ENCODE measurements at regions not wholly inside any gene's neighbourhood (a gene's known extent, or its start where the extent isn't known, plus 50 kb on each side); places are given as distances from the start of the nearest gene placed in this dataset.

DNA sequence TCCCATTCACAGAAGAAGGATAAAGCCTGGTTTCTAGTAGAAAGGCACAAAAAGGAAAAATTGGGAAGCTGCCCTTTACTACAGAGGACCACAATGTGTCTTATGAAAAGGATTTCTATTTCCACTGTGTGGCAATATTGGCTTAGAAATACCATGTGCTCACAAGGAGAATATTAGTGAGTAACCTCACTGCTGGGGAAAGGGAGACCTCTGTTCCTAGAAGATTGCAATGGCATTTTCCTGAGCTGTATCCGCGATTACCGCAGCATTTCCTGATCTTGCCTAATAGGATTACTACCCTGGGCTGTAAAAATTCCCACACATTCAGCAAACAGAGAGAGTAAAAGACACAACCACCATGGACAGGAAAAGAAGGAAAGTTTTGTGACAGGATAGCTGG lies 308.8 kb upstream of the TECRL start:
- Histone ChIP-seq H3K27me3 (ENCODE audit: control insufficient read depth in 2 of 2, insufficient read depth in 2 of 2, low read length in 2 of 2) (no peaks in the 10 kb centered on the region), H3K9me3 (replicated peaks in 1 of 2; ENCODE audit: control insufficient read depth in 1 of 2, insufficient read depth in 1 of 2, low read length in 2 of 2) (no peaks in the 10 kb centered on the region), H4K20me1 (ENCODE audit: insufficient read depth, low read length) (no peaks in the 10 kb centered on the region), H3K9ac (ENCODE audit: insufficient read depth, low read length, poor library complexity, severe bottlenecking) (no peak overlapping the region), H3K27ac (ENCODE audit: low read depth in 1 of 2, low read length in 2 of 2) (no peak overlapping the region), H3K79me2 (ENCODE audit: insufficient read depth, low read length) (no peaks in the 10 kb centered on the region), H2AFZ (ENCODE audit: insufficient read depth, low read depth, low read length, poor library complexity, severe bottlenecking) (no peak overlapping the region), H3K4me2 (replicated peaks; ENCODE audit: extremely low read depth, low read length, poor library complexity, severe bottlenecking) (no peak overlapping the region), H3K4me3 (replicated peaks in 1 of 3; ENCODE audit: low read depth in 2 of 3, low read length in 3 of 3) (no peak overlapping the region), H3K4me1 (ENCODE audit: control insufficient read depth in 1 of 2, insufficient read depth in 2 of 2, low read length in 2 of 2) (no peaks in the 10 kb centered on the region), H3K36me3 (replicated peaks in 1 of 2; ENCODE audit: control insufficient read depth in 1 of 2, insufficient read depth in 2 of 2, low read length in 2 of 2) (no peaks in the 10 kb centered on the region)
- Mint-ChIP-seq H3K36me3 (no peaks in the 10 kb centered on the region), H3K27ac (no peak overlapping the region), H3K9me3 (peaks cover 0 to 3% (median 0%) of the 10 kb centered on the region in 7 donors), H3K4me3 (no peak overlapping the region), H3K27me3 (ENCODE audit: low read depth in 3 of 3) (no peaks in the 10 kb centered on the region), H3K4me1 (no peaks in the 10 kb centered on the region)
- DNase-seq: no peak
- intact Hi-C loops (cut with micrococcal nuclease): no loop called here
- TF ChIP-seq, protein P1, sequence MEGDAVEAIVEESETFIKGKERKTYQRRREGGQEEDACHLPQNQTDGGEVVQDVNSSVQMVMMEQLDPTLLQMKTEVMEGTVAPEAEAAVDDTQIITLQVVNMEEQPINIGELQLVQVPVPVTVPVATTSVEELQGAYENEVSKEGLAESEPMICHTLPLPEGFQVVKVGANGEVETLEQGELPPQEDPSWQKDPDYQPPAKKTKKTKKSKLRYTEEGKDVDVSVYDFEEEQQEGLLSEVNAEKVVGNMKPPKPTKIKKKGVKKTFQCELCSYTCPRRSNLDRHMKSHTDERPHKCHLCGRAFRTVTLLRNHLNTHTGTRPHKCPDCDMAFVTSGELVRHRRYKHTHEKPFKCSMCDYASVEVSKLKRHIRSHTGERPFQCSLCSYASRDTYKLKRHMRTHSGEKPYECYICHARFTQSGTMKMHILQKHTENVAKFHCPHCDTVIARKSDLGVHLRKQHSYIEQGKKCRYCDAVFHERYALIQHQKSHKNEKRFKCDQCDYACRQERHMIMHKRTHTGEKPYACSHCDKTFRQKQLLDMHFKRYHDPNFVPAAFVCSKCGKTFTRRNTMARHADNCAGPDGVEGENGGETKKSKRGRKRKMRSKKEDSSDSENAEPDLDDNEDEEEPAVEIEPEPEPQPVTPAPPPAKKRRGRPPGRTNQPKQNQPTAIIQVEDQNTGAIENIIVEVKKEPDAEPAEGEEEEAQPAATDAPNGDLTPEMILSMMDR (IDR thresholded peaks at IDR 0.05): no peak
- WGBS (ENCODE audit: insufficient coverage): no CpG with 5 or more reads among the region's 3 CpGs

- Histone ChIP-seq H3K4me2 (replicated peaks; ENCODE audit: extremely low read depth, low read length, poor library complexity, severe bottlenecking) (no peak overlapping the region), H4K20me1 (ENCODE audit: insufficient read depth, low read length) (no peaks in the 10 kb centered on the region), H3K27me3 (ENCODE audit: control insufficient read depth in 2 of 2, insufficient read depth in 2 of 2, low read length in 2 of 2) (no peaks in the 10 kb centered on the region), H3K9me3 (replicated peaks in 1 of 2; ENCODE audit: control insufficient read depth in 1 of 2, insufficient read depth in 1 of 2, low read length in 2 of 2) (no peaks in the 10 kb centered on the region), H3K4me3 (replicated peaks in 1 of 3; ENCODE audit: low read depth in 2 of 3, low read length in 3 of 3) (no peak overlapping the region), H3K79me2 (ENCODE audit: insufficient read depth, low read length) (no peaks in the 10 kb centered on the region), H2AFZ (ENCODE audit: insufficient read depth, low read depth, low read length, poor library complexity, severe bottlenecking) (no peak overlapping the region), H3K27ac (ENCODE audit: low read depth in 1 of 2, low read length in 2 of 2) (no peak overlapping the region), H3K4me1 (ENCODE audit: control insufficient read depth in 1 of 2, insufficient read depth in 2 of 2, low read length in 2 of 2) (no peaks in the 10 kb centered on the region), H3K9ac (ENCODE audit: insufficient read depth, low read length, poor library complexity, severe bottlenecking) (no peak overlapping the region), H3K36me3 (replicated peaks in 1 of 2; ENCODE audit: control insufficient read depth in 1 of 2, insufficient read depth in 2 of 2, low read length in 2 of 2) (no peaks in the 10 kb centered on the region)
- TF ChIP-seq, protein P1 (IDR thresholded peaks at IDR 0.05): no peak
- H3K36me3 Mint-ChIP-seq: no peaks in the 10 kb centered on the region
- H3K9me3 Mint-ChIP-seq: peaks cover 0 to 3% (median 0%) of the 10 kb centered on the region in 7 donors
- H3K4me3 Mint-ChIP-seq: no peak overlapping the region
- peaks cover 0 to 1% (median 0%) of the 10 kb centered on the region in 3 donors for H3K27me3 Mint-ChIP-seq (ENCODE audit: low read depth in 3 of 3)
- H3K4me1 Mint-ChIP-seq: no peaks in the 10 kb centered on the region
- no peak overlapping the region for H3K27ac Mint-ChIP-seq
- no peak for DNase-seq
- intact Hi-C loops (cut with micrococcal nuclease): no loop called here
These were observed 306.5 kb upstream of the TECRL start for GRCh38 chr4:64715741-64716140.

Data from CD14-positive monocyte (primary cell).